Stimulated activated CD4-positive, alpha-beta T cell treated with anti-CD3 and anti-CD28 coated beads, Interleukin-12 subunit alpha, Interleukin-12 subunit beta, amount 100 ng/mL, for 24 hours (primary cell): ENCODE measurements at regions not wholly inside any gene's neighbourhood (a gene's known extent, or its start where the extent isn't known, plus 50 kb on each side); places are given as distances from the start of the nearest gene placed in this dataset.
"Not testable (repeated sequence)": the region's sequence is repeated elsewhere in the genome, so short reads cannot be mapped to it uniquely, and the experiment has no call there.

Source experiments
- DNase-seq, 2 experiments: peaks; one replicate each; pipeline ENCODE4 v3.0.0-alpha.2; 2020; ENCODE audit warnings: low read depth in 2 of 2

GRCh38 chr7:17396692-17397091 is 98.2 kb downstream of the AHR start:
- DNase-seq: no peak

GRCh38 chr7:17401791-17402627 is 103.6 kb downstream of the AHR start:
- DNase-seq: no peak

GRCh38 chr7:17402628-17403278 is 104.3 kb downstream of the AHR start:
- no peak for DNase-seq

- DNase-seq: no peak
These were observed 105.6 kb downstream of the AHR start for GRCh38 chr7:17404006-17404405.

GRCh38 chr7:17405786-17406185 is 107.3 kb downstream of the AHR start:
- no peak for DNase-seq

- DNase-seq: no peak
These were observed 108.3 kb downstream of the AHR start for GRCh38 chr7:17406738-17407137.

- no peak for DNase-seq
These were observed 108.8 kb downstream of the AHR start for GRCh38 chr7:17407229-17407628.

GRCh38 chr7:17408245-17408903 is 109.9 kb downstream of the AHR start:
- DNase-seq: no peak

- DNase-seq: no peak
These were observed 110.4 kb downstream of the AHR start for GRCh38 chr7:17408904-17409290.

GRCh38 chr7:17411922-17412321 is 113.5 kb downstream of the AHR start:
- DNase-seq: no peak

GRCh38 chr7:17412883-17413282 is 114.4 kb downstream of the AHR start:
- no peak for DNase-seq

- no peak for DNase-seq
These were observed 117.5 kb downstream of the AHR start for GRCh38 chr7:17415955-17416354.

GRCh38 chr7:17420308-17421015 is 122.0 kb downstream of the AHR start:
- DNase-seq: not testable (repeated sequence)

- DNase-seq: no peak
These were observed 123.5 kb downstream of the AHR start for GRCh38 chr7:17421941-17422340.

GRCh38 chr7:17422966-17423365 is 124.5 kb downstream of the AHR start:
- no peak for DNase-seq

- DNase-seq: no peak
These were observed 129.5 kb downstream of the AHR start for GRCh38 chr7:17427924-17428323.

- no peak for DNase-seq
These were observed 131.1 kb downstream of the AHR start for GRCh38 chr7:17429579-17429978.

GRCh38 chr7:17432793-17433192 is 134.3 kb downstream of the AHR start:
- no peak for DNase-seq

- no peak for DNase-seq
These were observed 135.7 kb downstream of the AHR start for GRCh38 chr7:17434191-17434590.

GRCh38 chr7:17434841-17435692 is 136.6 kb downstream of the AHR start:
- no peak for DNase-seq

GRCh38 chr7:17436126-17436525 is 137.7 kb downstream of the AHR start:
- no peak for DNase-seq
